ENCODE measurements at regions not wholly inside any gene's neighbourhood (a gene's known extent, or its start where the extent isn't known, plus 50 kb on each side); places are given as distances from the start of the nearest gene placed in this dataset.
"Not testable (repeated sequence)": the region's sequence is repeated elsewhere in the genome, so short reads cannot be mapped to it uniquely, and the experiment has no call there.

- intact Hi-C loops (cut with micrococcal nuclease), result no loop called here
These were observed 428.4 kb upstream of the MDFIC2 start for GRCh38 chr3:70740872-70741271.

GRCh38 chr3:70740071-70740470, 427.6 kb upstream of the MDFIC2 start:
- intact Hi-C loops (cut with micrococcal nuclease), result no loop called here

DNA sequence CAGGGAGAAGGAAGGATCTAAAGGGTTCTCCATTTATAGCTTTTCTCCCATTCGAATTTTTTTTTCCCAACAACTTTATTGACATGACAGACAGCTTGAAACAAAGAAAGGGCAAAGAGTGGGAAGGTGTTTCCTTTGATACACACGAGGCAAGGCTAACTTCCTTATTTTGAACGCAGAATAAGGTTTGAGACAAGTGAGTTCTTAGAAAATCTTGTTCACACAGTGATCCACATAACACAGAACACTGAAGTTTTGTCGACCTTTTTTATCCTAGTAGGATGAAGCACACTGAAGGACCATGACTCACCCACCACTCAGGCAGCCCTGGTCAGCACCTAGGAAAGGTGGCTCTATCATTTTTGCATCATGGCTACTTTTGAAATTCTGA, 425.8 kb upstream of the MDFIC2 start:
- intact Hi-C loops (cut with micrococcal nuclease), result no loop called here

- intact Hi-C loops (cut with micrococcal nuclease), result no loop called here
These were observed 425.3 kb upstream of the MDFIC2 start for GRCh38 chr3:70737666-70738290.

DNA sequence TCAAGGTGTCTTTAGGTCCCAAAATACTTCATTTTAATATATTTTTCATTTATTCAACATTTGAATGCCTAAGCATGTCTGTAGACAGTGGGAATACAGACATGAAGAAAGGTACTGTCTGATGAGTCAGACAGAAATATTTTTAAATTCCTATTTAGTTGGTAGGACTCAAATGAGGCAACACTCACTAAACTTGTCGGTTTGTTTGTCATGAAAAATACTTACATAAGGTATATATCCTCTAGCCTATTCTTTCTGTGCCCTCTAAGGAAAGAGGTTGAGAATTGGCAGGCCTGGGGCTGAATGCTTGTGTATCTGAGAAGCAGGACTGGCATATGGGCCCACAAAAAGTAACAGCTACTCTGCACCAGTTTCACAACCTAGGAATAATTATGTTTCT, 423.6 kb upstream of the MDFIC2 start:
- intact Hi-C loops (cut with micrococcal nuclease), result no loop called here

GRCh38 chr3:70734756-70735155, 422.3 kb upstream of the MDFIC2 start:
- intact Hi-C loops (cut with micrococcal nuclease), result no loop called here

- intact Hi-C loops (cut with micrococcal nuclease), result no loop called here
These were observed 418.6 kb upstream of the MDFIC2 start for GRCh38 chr3:70731046-70731445.

GRCh38 chr3:70729845-70730244, 417.4 kb upstream of the MDFIC2 start:
- intact Hi-C loops (cut with micrococcal nuclease), result no loop called here

DNA sequence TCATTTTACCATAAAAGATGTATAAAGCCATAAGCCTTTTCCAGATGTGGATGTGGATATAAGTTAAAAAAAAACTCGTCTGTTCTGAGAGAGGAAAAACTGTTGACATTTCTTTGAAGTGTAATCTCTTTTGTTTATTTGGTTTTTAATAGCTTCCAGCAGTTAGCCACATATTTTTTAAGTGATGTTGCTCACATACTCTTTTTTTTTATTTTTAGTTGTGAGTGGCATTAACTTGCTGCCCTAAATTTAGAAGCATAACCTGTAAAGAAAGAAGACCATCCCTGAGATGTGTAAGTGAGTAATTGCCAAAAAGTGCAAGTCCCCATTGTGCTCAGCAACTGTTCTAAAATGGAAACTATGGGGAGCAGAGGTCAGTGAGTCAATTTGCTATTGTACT, 415.9 kb upstream of the MDFIC2 start:
- intact Hi-C loops (cut with micrococcal nuclease), result no loop called here

- intact Hi-C loops (cut with micrococcal nuclease), result no loop called here
These were observed 414.5 kb upstream of the MDFIC2 start for GRCh38 chr3:70726961-70727360.

- intact Hi-C loops (cut with micrococcal nuclease), result no loop called here
These were observed 413.9 kb upstream of the MDFIC2 start for GRCh38 chr3:70726096-70726938.

- intact Hi-C loops (cut with micrococcal nuclease), result no loop called here
These were observed 409.6 kb upstream of the MDFIC2 start for GRCh38 chr3:70722018-70722417.

DNA sequence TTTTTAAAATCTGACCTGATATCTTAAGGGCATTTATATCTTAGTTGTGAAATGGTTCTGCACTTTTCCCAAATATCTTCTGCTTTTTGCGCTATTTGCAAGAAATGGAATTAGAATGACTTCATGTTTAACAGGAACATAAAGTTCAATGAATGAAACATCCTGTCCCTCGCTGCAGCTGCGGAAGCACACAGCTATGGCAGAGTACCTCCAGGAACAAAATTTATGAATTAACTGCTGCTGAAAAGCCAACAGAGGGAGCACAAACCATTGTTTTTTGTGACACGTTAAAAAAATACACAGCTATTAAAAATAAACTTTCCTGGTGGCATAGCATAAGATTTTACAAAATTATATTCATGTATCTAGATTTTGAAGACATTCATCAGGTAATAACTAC, 404.4 kb upstream of the MDFIC2 start:
- intact Hi-C loops (cut with micrococcal nuclease), result loop anchor here (1.0 to 2.0 kb wide), 2 partner anchors 354 to 869 kb away; no protein-coding TSS in a partner anchor

DNA sequence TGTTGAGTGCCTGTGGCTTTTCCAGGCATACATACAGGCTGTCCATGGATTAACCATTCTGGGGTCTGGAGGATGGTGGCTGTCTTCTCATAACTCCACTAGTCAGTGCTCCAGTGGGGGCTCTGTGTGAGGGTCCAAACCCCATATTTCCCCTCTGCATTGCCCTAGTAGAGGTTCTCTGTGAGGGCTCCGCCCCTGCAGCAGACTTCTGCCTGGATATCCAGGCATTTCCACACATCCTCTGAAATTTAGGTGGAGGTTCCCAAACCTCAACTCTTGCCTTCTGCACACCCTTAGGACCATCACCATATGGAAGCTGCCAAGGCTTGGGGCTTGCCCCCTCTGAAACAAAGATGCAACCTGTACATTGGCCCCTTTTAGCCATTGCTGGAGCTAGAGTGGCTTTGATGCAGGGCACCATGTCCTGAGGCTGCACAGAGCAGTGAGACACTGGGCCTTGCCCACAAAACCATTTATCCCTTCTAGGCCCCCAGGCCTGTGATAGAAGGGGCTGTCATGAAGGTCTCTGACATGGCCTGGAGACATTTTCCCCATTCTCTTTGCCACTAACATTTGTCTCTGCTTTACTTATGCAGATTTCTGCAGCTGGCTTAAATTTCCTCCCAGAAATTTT, 400.1 kb upstream of the MDFIC2 start:
- intact Hi-C loops (cut with micrococcal nuclease), result no loop called here

GRCh38 chr3:70703305-70704102, 391.1 kb upstream of the MDFIC2 start:
- intact Hi-C loops (cut with micrococcal nuclease), result no loop called here

DNA sequence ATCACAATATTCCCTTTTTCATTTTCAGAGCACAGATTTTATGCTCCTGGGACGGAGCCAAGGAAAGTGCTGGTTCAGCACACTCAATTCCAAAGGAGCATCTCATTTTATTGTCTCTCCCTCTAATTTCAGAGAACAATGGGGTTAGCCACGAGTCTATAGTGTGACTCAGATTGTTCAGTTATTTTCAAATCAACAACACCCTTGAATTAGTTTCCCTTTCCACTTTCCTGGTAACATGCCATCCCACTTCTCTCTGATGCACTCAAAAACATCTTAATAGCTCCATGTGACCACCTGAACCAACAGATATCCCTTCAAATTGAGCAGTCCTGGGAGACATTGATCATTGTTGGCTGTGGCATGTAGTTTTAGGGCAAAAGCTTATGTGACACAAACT, 389.7 kb upstream of the MDFIC2 start:
- intact Hi-C loops (cut with micrococcal nuclease), result no loop called here

- intact Hi-C loops (cut with micrococcal nuclease), result no loop called here
These were observed 372.3 kb upstream of the MDFIC2 start for GRCh38 chr3:70684701-70685100.

DNA sequence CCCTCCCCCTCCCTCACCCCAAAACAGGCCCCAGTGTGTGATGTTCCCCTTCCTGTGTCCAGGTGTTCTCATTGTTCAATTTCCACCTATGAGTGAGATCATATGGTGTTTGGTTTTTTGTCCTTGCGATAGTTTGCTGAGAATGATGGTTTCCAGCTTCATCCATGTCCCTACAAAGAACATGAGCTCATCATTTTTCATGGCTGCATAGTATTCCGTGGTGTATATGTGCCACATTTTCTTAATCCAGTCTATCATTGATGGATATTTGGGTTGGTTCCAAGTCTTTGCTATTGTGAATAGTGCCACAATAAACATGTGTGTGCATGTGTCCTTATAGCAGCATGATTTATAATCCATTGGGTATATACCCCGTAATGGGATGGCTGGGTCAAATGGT, 363.4 kb upstream of the MDFIC2 start:
- intact Hi-C loops (cut with micrococcal nuclease), result not testable (repeated sequence)

GRCh38 chr3:70658513-70659310, 346.3 kb upstream of the MDFIC2 start:
- intact Hi-C loops (cut with micrococcal nuclease), result no loop called here

- intact Hi-C loops (cut with micrococcal nuclease), result no loop called here
These were observed 345.0 kb upstream of the MDFIC2 start for GRCh38 chr3:70657454-70657853.

GRCh38 chr3:70647823-70648222, 335.4 kb upstream of the MDFIC2 start:
- intact Hi-C loops (cut with micrococcal nuclease), result no loop called here
